ENCODE measurements at regions not wholly inside any gene's neighbourhood (a gene's known extent, or its start where the extent isn't known, plus 50 kb on each side); places are given as distances from the start of the nearest gene placed in this dataset.

DNA sequence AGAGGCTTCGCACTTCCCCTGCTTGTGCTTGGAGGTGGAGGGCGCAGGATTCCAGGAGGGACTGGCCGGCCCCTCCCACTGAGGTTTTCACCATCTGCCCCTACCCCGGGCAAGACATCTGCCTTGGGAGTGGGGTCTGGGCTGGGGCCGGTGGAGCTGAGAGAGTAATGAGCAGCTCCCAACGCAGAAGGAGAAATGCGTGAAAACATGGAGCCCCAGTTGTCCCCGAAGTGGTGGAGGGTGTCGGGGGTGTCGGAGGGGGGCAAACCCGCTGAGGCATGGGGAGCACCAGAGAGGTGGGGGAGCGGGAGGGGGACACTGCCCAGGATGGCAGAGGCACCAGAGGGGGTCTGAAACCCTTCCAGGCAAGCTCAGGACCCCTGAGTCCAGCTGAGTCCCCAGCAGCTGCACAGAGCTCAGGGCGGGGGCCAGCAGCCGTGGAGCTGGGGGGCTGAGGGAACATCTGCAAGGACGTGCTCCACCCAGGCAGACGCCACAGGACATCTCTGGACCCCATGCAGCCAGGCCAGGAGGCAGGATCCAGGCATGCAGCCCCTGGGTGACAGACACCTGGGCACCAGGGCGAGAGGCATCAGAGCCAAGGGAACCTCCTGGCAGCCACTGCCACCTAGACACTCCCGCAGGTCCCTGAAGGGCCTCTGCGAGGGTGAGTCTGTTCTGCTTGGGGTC lies 110.6 kb downstream of the SIK1 start:
- peaks cover 5% of the 10 kb centered on the region; the same call in 1 of the 2 replicates for H3K27me3 Mint-ChIP-seq (ENCODE audit: low read depth)
- DNase-seq (ENCODE audit: low spot score) (no peak), ATAC-seq (no peak)
- H3K27ac Mint-ChIP-seq: no peak overlapping the region
- POLR2A ChIA-PET: interaction anchor here (1.2 kb wide), 1 partner anchor 8 kb away, joined by 3 read pairs; no protein-coding TSS in a partner anchor
- no peak overlapping the region for H3K4me3 Mint-ChIP-seq
- peaks cover 26% of the 10 kb centered on the region for H3K4me1 Mint-ChIP-seq
- CTCF ChIA-PET: interaction anchor here (1.4 to 1.8 kb wide), 3 partner anchors 17 to 105 kb away, joined by 4 to 8 read pairs (median 4); no protein-coding TSS in a partner anchor
- H3K9me3 Mint-ChIP-seq: peaks cover 24% of the 10 kb centered on the region
- no peak for TF ChIP-seq ESRRA (CRISPR knock-in tag; IDR thresholded peaks at IDR 0.05; ENCODE audit: borderline replicate concordance)
- TF ChIP-seq, protein P1, sequence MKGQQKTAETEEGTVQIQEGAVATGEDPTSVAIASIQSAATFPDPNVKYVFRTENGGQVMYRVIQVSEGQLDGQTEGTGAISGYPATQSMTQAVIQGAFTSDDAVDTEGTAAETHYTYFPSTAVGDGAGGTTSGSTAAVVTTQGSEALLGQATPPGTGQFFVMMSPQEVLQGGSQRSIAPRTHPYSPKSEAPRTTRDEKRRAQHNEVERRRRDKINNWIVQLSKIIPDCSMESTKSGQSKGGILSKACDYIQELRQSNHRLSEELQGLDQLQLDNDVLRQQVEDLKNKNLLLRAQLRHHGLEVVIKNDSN (CRISPR knock-in tag; IDR thresholded peaks at IDR 0.05): no peak
- TF ChIP-seq GRHL2 (CRISPR knock-in tag; IDR thresholded peaks at IDR 0.05; ENCODE audit: insufficient replicate concordance, severe bottlenecking): no peak
- TF ChIP-seq, protein P2, sequence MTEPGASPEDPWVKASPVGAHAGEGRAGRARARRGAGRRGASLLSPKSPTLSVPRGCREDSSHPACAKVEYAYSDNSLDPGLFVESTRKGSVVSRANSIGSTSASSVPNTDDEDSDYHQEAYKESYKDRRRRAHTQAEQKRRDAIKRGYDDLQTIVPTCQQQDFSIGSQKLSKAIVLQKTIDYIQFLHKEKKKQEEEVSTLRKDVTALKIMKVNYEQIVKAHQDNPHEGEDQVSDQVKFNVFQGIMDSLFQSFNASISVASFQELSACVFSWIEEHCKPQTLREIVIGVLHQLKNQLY (CRISPR knock-in tag; IDR thresholded peaks at IDR 0.05): no peak
- TF ChIP-seq MYBL2 (CRISPR knock-in tag; IDR thresholded peaks at IDR 0.05): no peak
- TF ChIP-seq, protein P3, sequence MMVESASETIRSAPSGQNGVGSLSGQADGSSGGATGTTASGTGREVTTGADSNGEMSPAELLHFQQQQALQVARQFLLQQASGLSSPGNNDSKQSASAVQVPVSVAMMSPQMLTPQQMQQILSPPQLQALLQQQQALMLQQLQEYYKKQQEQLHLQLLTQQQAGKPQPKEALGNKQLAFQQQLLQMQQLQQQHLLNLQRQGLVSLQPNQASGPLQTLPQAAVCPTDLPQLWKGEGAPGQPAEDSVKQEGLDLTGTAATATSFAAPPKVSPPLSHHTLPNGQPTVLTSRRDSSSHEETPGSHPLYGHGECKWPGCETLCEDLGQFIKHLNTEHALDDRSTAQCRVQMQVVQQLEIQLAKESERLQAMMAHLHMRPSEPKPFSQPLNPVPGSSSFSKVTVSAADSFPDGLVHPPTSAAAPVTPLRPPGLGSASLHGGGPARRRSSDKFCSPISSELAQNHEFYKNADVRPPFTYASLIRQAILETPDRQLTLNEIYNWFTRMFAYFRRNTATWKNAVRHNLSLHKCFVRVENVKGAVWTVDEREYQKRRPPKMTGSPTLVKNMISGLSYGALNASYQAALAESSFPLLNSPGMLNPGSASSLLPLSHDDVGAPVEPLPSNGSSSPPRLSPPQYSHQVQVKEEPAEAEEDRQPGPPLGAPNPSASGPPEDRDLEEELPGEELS (CRISPR knock-in tag; IDR thresholded peaks at IDR 0.05): no peak
- TF ChIP-seq, protein P4, sequence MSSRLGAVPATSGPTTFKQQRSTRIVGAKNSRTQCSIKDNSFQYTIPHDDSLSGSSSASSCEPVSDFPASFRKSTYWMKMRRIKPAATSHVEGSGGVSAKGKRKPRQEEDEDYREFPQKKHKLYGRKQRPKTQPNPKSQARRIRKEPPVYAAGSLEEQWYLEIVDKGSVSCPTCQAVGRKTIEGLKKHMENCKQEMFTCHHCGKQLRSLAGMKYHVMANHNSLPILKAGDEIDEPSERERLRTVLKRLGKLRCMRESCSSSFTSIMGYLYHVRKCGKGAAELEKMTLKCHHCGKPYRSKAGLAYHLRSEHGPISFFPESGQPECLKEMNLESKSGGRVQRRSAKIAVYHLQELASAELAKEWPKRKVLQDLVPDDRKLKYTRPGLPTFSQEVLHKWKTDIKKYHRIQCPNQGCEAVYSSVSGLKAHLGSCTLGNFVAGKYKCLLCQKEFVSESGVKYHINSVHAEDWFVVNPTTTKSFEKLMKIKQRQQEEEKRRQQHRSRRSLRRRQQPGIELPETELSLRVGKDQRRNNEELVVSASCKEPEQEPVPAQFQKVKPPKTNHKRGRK (CRISPR knock-in tag; IDR thresholded peaks at IDR 0.05; ENCODE audit: borderline replicate concordance): no peak
- TF ChIP-seq ZNF263 (CRISPR knock-in tag; IDR thresholded peaks at IDR 0.05; ENCODE audit: low read depth): no peak
- TF ChIP-seq, protein P5, sequence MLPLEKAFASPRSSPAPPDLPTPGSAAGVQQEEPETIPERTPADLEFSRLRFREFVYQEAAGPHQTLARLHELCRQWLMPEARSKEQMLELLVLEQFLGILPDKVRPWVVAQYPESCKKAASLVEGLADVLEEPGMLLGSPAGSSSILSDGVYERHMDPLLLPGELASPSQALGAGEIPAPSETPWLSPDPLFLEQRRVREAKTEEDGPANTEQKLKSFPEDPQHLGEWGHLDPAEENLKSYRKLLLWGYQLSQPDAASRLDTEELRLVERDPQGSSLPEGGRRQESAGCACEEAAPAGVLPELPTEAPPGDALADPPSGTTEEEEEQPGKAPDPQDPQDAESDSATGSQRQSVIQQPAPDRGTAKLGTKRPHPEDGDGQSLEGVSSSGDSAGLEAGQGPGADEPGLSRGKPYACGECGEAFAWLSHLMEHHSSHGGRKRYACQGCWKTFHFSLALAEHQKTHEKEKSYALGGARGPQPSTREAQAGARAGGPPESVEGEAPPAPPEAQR (CRISPR knock-in tag; IDR thresholded peaks at IDR 0.05): no peak
- TF ChIP-seq, protein P6, sequence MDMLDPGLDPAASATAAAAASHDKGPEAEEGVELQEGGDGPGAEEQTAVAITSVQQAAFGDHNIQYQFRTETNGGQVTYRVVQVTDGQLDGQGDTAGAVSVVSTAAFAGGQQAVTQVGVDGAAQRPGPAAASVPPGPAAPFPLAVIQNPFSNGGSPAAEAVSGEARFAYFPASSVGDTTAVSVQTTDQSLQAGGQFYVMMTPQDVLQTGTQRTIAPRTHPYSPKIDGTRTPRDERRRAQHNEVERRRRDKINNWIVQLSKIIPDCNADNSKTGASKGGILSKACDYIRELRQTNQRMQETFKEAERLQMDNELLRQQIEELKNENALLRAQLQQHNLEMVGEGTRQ (CRISPR knock-in tag; IDR thresholded peaks at IDR 0.05): no peak
- TF ChIP-seq, protein P7, sequence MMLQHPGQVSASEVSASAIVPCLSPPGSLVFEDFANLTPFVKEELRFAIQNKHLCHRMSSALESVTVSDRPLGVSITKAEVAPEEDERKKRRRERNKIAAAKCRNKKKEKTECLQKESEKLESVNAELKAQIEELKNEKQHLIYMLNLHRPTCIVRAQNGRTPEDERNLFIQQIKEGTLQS (CRISPR knock-in tag; conservative IDR thresholded peaks at IDR 0.05): no peak
- no peak for TF ChIP-seq ZNF219 (CRISPR knock-in tag; IDR thresholded peaks at IDR 0.05; ENCODE audit: borderline replicate concordance)
- no peak for TF ChIP-seq ZNF416 (CRISPR knock-in tag; IDR thresholded peaks at IDR 0.05)
- no peak for TF ChIP-seq ZNF423 (CRISPR knock-in tag; IDR thresholded peaks at IDR 0.05)
- no peak for TF ChIP-seq ZNF317 (CRISPR knock-in tag; IDR thresholded peaks at IDR 0.05; ENCODE audit: borderline replicate concordance, low read depth)
- peaks cover 11% of the 10 kb centered on the region for H3K36me3 Mint-ChIP-seq

All from WTC11 (cell line).